GM12872 (cell line): ENCODE measurements at regions not wholly inside any gene's neighbourhood (a gene's known extent, or its start where the extent isn't known, plus 50 kb on each side); places are given as distances from the start of the nearest gene placed in this dataset.

ENCODE experiments used
- CTCF ChIP-seq: IDR thresholded peaks from 3 replicates; pipeline ENCODE4 v1.5.1; 2011; ENCODE audit warnings: low read depth, mild to moderate bottlenecking, low read length, moderate library complexity; ENCODE audit not compliant: insufficient read depth

- no peak for TF ChIP-seq CTCF
Observed at GRCh38 chr1:214124281-214124805, 136.6 kb downstream of the PROX1 start.

GRCh38 chr1:214124915-214125314 is 137.1 kb downstream of the PROX1 start:
- no peak for TF ChIP-seq CTCF

GRCh38 chr1:214125819-214126218 is 138.0 kb downstream of the PROX1 start:
- no peak for TF ChIP-seq CTCF

- no peak for TF ChIP-seq CTCF
Observed at GRCh38 chr1:214126697-214127146, 138.9 kb downstream of the PROX1 start.

GRCh38 chr1:214127705-214128104 is 139.9 kb downstream of the PROX1 start:
- no peak for TF ChIP-seq CTCF

GRCh38 chr1:214135886-214136285 is 145.1 kb upstream of the SMYD2 start:
- no peak for TF ChIP-seq CTCF

- TF ChIP-seq CTCF: no peak
Observed at GRCh38 chr1:214136324-214136919, 144.5 kb upstream of the SMYD2 start.

- TF ChIP-seq CTCF: no peak
Observed at GRCh38 chr1:214141486-214141885, 139.5 kb upstream of the SMYD2 start.
